ENCODE measurements at regions not wholly inside any gene's neighbourhood (a gene's known extent, or its start where the extent isn't known, plus 50 kb on each side); places are given as distances from the start of the nearest gene placed in this dataset.

- no peak for TF ChIP-seq CTCF (IDR thresholded peaks at IDR 0.05; ENCODE audit: low read depth, low read length, missing control alignments)
- no peak for DNase-seq (ENCODE audit: low read depth)
- in situ Hi-C loops (cut with HindIII; ENCODE audit: low sequenced_read_pairs) = no loop called here
- no peak overlapping the region for H3K4me3 ChIP-seq (ENCODE audit: low read depth, low read length)
Measured at GRCh38 chr7:9889554-9889953, 1084.1 kb upstream of the PHF14 start.

GRCh38 chr7:9890092-9890491 lies 1083.6 kb upstream of the PHF14 start:
- DNase-seq (ENCODE audit: low read depth) = no peak
- TF ChIP-seq CTCF (IDR thresholded peaks at IDR 0.05; ENCODE audit: low read depth, low read length, missing control alignments) = no peak
- in situ Hi-C loops (cut with HindIII; ENCODE audit: low sequenced_read_pairs) = no loop called here
- no peak overlapping the region for H3K4me3 ChIP-seq (ENCODE audit: low read depth, low read length)

GRCh38 chr7:9891056-9891455 lies 1082.6 kb upstream of the PHF14 start:
- no peak for TF ChIP-seq CTCF (IDR thresholded peaks at IDR 0.05; ENCODE audit: low read depth, low read length, missing control alignments)
- H3K4me3 ChIP-seq (ENCODE audit: low read depth, low read length) = no peak overlapping the region
- no peak for DNase-seq (ENCODE audit: low read depth)
- in situ Hi-C loops (cut with HindIII; ENCODE audit: low sequenced_read_pairs) = no loop called here

GRCh38 chr7:9900339-9900738 lies 1073.3 kb upstream of the PHF14 start:
- no peak for DNase-seq (ENCODE audit: low read depth)
- in situ Hi-C loops (cut with HindIII; ENCODE audit: low sequenced_read_pairs) = no loop called here
- no peak for TF ChIP-seq CTCF (IDR thresholded peaks at IDR 0.05; ENCODE audit: low read depth, low read length, missing control alignments)
- no peak overlapping the region for H3K4me3 ChIP-seq (ENCODE audit: low read depth, low read length)

- in situ Hi-C loops (cut with HindIII; ENCODE audit: low sequenced_read_pairs) = no loop called here
- H3K4me3 ChIP-seq (ENCODE audit: low read depth, low read length) = no peak overlapping the region
- TF ChIP-seq CTCF (IDR thresholded peaks at IDR 0.05; ENCODE audit: low read depth, low read length, missing control alignments) = no peak
- no peak for DNase-seq (ENCODE audit: low read depth)
Measured at GRCh38 chr7:9921326-9921725, 1052.3 kb upstream of the PHF14 start.

DNA sequence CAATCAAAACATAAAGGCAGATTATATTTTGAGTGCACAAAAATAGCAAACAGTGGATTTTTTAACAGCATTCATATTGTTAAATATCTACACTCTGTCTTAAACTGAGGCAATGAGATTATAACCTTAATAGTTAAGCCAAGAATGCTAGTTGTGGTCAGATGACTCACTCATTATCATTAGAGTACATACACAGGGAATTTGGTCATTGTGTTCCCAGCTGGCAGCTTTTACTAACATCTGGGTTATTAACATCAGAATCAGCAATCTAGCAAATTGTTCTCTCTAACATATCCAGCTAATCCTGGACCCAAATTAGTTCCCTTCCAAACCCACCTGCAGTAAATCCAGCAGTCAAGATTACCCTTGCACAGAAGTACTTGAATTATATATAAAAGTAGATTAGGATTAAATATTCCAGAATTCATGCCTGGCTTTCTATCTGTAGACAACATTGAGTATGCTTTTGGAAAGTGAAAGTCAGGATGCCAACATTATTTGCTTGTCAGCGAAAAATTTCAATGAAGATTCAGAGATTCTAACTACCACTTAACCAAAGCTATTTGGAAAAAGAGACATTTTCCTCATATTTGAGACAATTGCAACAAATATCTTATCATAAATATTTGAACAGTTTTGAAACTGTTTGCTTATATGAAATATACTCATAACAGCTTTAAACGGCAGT lies 1035.6 kb upstream of the PHF14 start:
- in situ Hi-C loops (cut with HindIII; ENCODE audit: low sequenced_read_pairs) = no loop called here
- DNase-seq (ENCODE audit: low read depth) = peak; percentile 82
- TF ChIP-seq CTCF (IDR thresholded peaks at IDR 0.05; ENCODE audit: low read depth, low read length, missing control alignments) = no peak
- H3K4me3 ChIP-seq (ENCODE audit: low read depth, low read length) = no peak overlapping the region

All from astrocyte of the cerebellum (primary cell).